Esophagus squamous epithelium (tissue), 4 donors: ENCODE measurements at regions not wholly inside any gene's neighbourhood (a gene's known extent, or its start where the extent isn't known, plus 50 kb on each side); places are given as distances from the start of the nearest gene placed in this dataset.

ENCODE experiments used
- POLR2A ChIP-seq, 4 donors: fragments of 450-650 bp; IDR thresholded peaks; one replicate each; pipeline ENCODE4 v1.6.1; 2017; ENCODE audit warnings: antibody characterized with exemption in 4 of 4, mild to moderate bottlenecking in 4 of 4, moderate library complexity in 3 of 4
- TF ChIP-seq, protein P1 (sequence below), 6 experiments: fragments of 450-650 bp in 4 of 6; fragments of 200-600 bp in 2 of 6; sonication (generic) in 2 of 6; IDR thresholded peaks; one replicate each; pipeline ENCODE4 v1.5.1; 2016 to 2019; ENCODE audit warnings: antibody characterized with exemption in 6 of 6, mild to moderate bottlenecking in 4 of 6, moderate library complexity in 4 of 6

DNA sequence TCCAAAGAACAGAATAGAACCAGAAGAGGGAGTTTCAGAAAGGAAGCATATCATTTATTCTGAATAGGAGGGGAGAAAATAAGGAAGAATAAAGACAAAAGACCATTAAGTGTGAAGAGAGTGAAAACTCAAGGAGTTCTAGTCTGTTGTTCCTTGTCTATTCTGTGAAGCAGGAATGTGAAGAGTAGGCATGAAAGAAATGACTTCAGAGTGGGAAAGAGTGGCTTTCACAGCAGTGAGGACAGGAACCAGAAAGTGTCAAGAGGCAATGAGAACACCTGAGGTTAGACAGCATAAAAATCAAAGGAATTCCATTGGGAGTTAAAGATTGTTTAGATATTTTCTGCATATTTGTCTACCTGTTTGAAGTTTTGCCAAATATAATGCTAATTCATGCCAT is 768.8 kb upstream of the GRAMD2B start:
- no peak for TF ChIP-seq POLR2A (IDR thresholded peaks at IDR 0.05)
- TF ChIP-seq, protein P1, sequence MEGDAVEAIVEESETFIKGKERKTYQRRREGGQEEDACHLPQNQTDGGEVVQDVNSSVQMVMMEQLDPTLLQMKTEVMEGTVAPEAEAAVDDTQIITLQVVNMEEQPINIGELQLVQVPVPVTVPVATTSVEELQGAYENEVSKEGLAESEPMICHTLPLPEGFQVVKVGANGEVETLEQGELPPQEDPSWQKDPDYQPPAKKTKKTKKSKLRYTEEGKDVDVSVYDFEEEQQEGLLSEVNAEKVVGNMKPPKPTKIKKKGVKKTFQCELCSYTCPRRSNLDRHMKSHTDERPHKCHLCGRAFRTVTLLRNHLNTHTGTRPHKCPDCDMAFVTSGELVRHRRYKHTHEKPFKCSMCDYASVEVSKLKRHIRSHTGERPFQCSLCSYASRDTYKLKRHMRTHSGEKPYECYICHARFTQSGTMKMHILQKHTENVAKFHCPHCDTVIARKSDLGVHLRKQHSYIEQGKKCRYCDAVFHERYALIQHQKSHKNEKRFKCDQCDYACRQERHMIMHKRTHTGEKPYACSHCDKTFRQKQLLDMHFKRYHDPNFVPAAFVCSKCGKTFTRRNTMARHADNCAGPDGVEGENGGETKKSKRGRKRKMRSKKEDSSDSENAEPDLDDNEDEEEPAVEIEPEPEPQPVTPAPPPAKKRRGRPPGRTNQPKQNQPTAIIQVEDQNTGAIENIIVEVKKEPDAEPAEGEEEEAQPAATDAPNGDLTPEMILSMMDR (IDR thresholded peaks at IDR 0.05), result no peak
